ENCODE measurements at regions not wholly inside any gene's neighbourhood (a gene's known extent, or its start where the extent isn't known, plus 50 kb on each side); places are given as distances from the start of the nearest gene placed in this dataset.

GRCh38 chr3:151561878-151562277, 101.0 kb upstream of the IGSF10 start (continued):
- no peak for TF ChIP-seq ZBTB33 (IDR thresholded peaks at IDR 0.05; ENCODE audit: extremely low read depth, insufficient replicate concordance, low read length)
- no peak for TF ChIP-seq SRF (IDR thresholded peaks at IDR 0.05; ENCODE audit: low read depth)
- TF ChIP-seq CBX3 (IDR thresholded peaks at IDR 0.05; ENCODE audit: low read depth), result no peak
- TF ChIP-seq SP1 (IDR thresholded peaks at IDR 0.05; ENCODE audit: low read depth), result no peak
- no peak for TF ChIP-seq EGR1 (IDR thresholded peaks at IDR 0.05; ENCODE audit: low read depth)
- TF ChIP-seq TCF7L2 (IDR thresholded peaks at IDR 0.05; ENCODE audit: borderline replicate concordance, extremely low read depth, insufficient read depth, insufficient read length), result no peak
- TF ChIP-seq RAD21 (IDR thresholded peaks at IDR 0.05; ENCODE audit: low read depth), result no peak
- TF ChIP-seq ZNF274 (IDR thresholded peaks at IDR 0.05; ENCODE audit: low read depth, low read length), result no peak
- no peak for TF ChIP-seq ATF3 (IDR thresholded peaks at IDR 0.05)
- TF ChIP-seq ELF1 (IDR thresholded peaks at IDR 0.05; ENCODE audit: borderline replicate concordance, low read depth), result no peak
- TF ChIP-seq EZH2phosphoT487 (IDR thresholded peaks at IDR 0.05; ENCODE audit: borderline replicate concordance), result no peak
- no peak for TF ChIP-seq SIN3A (IDR thresholded peaks at IDR 0.05; ENCODE audit: low read depth)
- no peak for TF ChIP-seq POLR2AphosphoS5 (IDR thresholded peaks at IDR 0.05; ENCODE audit: low read depth, low read length)

GRCh38 chr3:151560738-151561137, 99.9 kb upstream of the IGSF10 start:
- CTCF ChIA-PET, result no interaction called here
- TF ChIP-seq CEBPB (IDR thresholded peaks at IDR 0.05; ENCODE audit: low read depth) (no peak), SRF (IDR thresholded peaks at IDR 0.05; ENCODE audit: low read depth) (no peak), POLR2A (IDR thresholded peaks at IDR 0.05; ENCODE audit: borderline replicate concordance, extremely low read depth, insufficient read depth, insufficient read length) (no peak), ELF1 (IDR thresholded peaks at IDR 0.05; ENCODE audit: borderline replicate concordance, low read depth) (no peak), EZH2 (IDR thresholded peaks at IDR 0.05) (no peak)
- Histone ChIP-seq H3K4me2 (ENCODE audit: low read length) (no peak overlapping the region), H3K79me2 (ENCODE audit: insufficient read depth, low read length) (no peaks in the 10 kb centered on the region), H3K27ac (ENCODE audit: low read depth, low read length) (no peak overlapping the region), H4K20me1 (ENCODE audit: insufficient read depth) (no peaks in the 10 kb centered on the region), H3K27me3 (ENCODE audit: insufficient read depth, low read length) (no peaks in the 10 kb centered on the region), H3K9me2 (ENCODE audit: insufficient read depth) (no peaks in the 10 kb centered on the region; the same call in 1 of the 2 replicates), H3K9me3 (ENCODE audit: control insufficient read depth in 1 of 2, insufficient read depth in 1 of 2, low read depth in 1 of 2, low read length in 2 of 2) (no peaks in the 10 kb centered on the region), H3K4me1 (ENCODE audit: control insufficient read depth in 1 of 2, insufficient read depth in 2 of 2, low read length in 2 of 2) (peaks cover 0 to 8% of the 10 kb centered on the region in 2 experiments; a peak in 1 of 4 replicates), H3K9ac (ENCODE audit: low read length) (no peak overlapping the region), H3K4me3 (replicated peaks in 1 of 2; ENCODE audit: low read depth in 1 of 2, low read length in 2 of 2) (no peak overlapping the region), H3K36me3 (ENCODE audit: control insufficient read depth in 1 of 2, insufficient read depth in 2 of 2, low read length in 2 of 2) (no peaks in the 10 kb centered on the region), H2AFZ (ENCODE audit: low read depth, low read length, poor library complexity, severe bottlenecking) (no peak overlapping the region)
- no TSS peak for BruUV-seq (replicated peaks)
- ATAC-seq, result no peak
- intact Hi-C loops (cut with micrococcal nuclease), result no loop called here
- RAD21 ChIA-PET (ENCODE audit: low non-redundant PET in 1 of 2, low total read pairs in 2 of 2, uncharacterized antibody in 2 of 2, unreplicated experiment in 2 of 2), result no interaction called here
- POLR2A ChIA-PET, result no interaction called here
- no peak for DNase-seq (ENCODE audit: low read depth, low spot score)

Data from HCT116 (cell line).